ACHN (cell line): ENCODE measurements at regions not wholly inside any gene's neighbourhood (a gene's known extent, or its start where the extent isn't known, plus 50 kb on each side); places are given as distances from the start of the nearest gene placed in this dataset.
"Not testable (repeated sequence)": the region's sequence is repeated elsewhere in the genome, so short reads cannot be mapped to it uniquely, and the experiment has no call there.

Source experiments
- DNase-seq: peaks from one replicate; pipeline ENCODE4 v3.0.0-alpha.2; 2015
- in situ Hi-C: cut with HindIII; loops from 2 replicates; pipeline ENCODE4 v1.10.0; 2017; ENCODE audit warnings: low sequenced_read_pairs, low pct_ligation_motif_present, low pct_unique_long_range_greater_than_20kb

GRCh38 chr7:145543242-145543641 is 573.4 kb upstream of the CNTNAP2 start:
- DNase-seq: no peak
- in situ Hi-C loops: no loop called here

DNA sequence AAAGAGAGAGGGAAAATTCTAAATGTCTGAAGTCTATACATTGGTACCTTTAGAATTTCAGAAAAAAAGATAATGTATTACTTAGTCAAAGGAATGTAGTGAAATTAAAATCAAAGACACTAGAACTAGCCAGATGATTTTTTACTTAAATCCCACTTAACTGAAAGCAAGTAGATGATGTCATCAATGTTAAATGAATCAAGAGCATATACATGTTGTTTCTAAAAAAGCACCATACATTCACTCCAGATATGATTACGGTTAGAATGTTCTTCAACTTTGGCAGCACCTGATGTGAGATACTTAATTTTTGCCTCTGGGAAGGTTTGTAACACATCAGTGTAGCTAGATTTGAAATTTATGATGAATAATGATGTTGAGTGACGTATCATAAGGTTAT is 576.7 kb upstream of the CNTNAP2 start:
- DNase-seq: no peak
- in situ Hi-C loops: no loop called here

GRCh38 chr7:145534301-145534700 is 582.3 kb upstream of the CNTNAP2 start:
- in situ Hi-C loops: no loop called here
- DNase-seq: no peak

DNA sequence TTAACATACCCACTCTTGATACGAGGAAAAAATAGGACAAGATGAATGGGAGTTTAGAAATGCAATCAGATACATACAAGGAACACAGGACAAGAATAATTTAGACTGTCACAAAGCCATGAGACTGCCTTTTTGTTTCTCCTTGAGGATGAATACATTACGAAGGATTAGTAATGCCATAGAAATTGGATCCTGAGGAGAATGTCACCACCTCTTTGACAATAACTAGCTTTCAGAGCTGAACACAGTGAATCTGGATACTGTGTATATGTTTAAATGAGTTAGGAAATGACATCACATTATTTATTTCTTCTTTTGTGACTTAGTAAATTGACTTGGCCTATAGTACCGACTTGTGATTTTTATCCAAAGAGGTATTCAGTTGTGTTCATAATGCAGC is 596.3 kb upstream of the CNTNAP2 start:
- DNase-seq: no peak

DNA sequence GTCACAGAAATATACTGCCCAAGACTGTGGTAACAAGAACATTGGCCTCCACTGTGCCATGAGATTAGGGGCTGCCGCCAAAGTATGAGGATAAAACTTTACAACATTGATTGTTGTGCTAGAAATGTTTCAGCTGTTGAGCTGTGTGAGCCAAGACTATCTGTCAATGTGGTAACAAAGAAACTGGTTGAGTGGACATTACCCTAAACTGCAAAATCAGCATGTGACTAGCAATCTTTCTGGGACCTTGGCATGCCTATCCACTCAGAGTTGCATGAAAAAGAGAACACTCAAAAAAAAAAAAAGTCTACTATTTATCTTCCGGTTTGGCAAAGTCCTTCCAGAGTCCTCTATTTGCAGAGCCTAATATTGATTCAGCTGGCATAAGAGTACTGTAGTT is 605.6 kb upstream of the CNTNAP2 start:
- no peak for DNase-seq
- in situ Hi-C loops: no loop called here

More for the DNA sequence above, 596.3 kb upstream of the CNTNAP2 start:
- in situ Hi-C loops: no loop called here

DNA sequence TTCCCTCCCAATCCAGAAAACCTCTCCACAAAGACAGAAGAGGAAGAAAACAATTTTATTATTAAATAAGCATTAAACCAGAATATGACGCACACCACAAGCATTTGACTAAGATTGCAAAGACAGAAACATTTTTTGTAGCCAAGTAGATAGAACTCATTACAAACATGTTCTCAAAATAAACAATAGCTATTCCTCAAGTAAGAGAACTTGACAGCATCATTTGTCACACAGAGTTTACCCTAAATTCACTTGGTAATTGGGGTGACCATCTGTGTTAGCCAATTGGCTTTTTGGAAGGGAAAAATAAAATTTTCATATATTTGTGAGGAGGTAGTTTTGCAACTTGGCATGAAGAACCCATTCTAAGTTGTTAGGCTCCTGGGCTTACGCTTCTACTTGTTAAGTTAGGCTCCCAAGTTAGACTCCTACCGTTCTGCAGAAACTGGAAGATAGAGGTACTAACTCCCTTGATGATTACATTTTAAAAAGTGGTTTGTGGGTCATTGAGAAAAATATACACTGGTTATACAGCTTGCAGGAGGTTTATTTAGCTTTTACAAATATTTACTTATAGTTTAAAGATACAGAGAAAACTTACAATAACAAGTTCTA is 618.6 kb upstream of the CNTNAP2 start:
- in situ Hi-C loops: no loop called here
- no peak for DNase-seq

- no peak for DNase-seq
- in situ Hi-C loops: no loop called here
Measured at GRCh38 chr7:145490356-145490755, 626.2 kb upstream of the CNTNAP2 start.

- in situ Hi-C loops: no loop called here
- no peak for DNase-seq
Measured at GRCh38 chr7:145489609-145490008, 627.0 kb upstream of the CNTNAP2 start.

DNA sequence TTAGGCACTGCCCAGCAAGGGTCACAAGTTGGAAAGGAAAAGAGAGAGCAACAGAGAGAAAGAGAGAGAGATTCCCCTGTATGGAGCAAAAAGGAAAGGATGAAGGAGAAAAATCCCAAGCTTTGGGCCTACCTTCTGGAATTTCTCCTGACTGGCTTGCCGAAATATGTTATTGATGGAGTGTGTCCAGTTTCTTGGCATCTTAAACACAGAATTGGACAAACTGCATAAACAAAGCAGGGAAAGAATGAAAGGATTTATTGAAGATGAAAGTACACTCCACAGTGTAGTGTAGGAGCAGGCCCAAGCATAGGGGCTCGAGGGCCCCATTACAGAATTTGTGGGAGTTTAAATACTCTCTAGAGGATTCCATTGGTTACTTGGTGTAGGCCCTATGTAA is 627.8 kb upstream of the CNTNAP2 start:
- no peak for DNase-seq
- in situ Hi-C loops: no loop called here

DNA sequence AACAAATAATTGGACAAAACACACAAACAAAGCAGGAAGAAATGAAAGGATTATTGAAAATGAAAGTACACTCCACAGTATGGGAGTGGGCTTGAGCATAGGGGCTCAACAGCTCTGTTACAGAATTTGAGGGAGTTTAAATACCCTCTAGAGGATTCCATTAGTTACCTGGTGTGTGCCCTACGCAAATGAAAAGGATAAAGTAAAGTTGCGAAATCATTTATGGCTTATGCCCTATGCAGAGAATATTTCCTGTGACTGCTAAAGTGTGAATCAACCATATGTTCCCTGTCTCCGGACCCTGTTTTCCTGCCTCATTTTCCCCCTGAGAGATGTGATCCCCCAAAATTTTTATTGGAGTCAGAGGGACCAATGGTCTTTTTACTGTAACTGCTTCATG is 634.6 kb upstream of the CNTNAP2 start:
- DNase-seq: no peak
- in situ Hi-C loops: no loop called here

- DNase-seq: no peak
- in situ Hi-C loops: no loop called here
Measured at GRCh38 chr7:145478541-145478940, 638.1 kb upstream of the CNTNAP2 start.

DNA sequence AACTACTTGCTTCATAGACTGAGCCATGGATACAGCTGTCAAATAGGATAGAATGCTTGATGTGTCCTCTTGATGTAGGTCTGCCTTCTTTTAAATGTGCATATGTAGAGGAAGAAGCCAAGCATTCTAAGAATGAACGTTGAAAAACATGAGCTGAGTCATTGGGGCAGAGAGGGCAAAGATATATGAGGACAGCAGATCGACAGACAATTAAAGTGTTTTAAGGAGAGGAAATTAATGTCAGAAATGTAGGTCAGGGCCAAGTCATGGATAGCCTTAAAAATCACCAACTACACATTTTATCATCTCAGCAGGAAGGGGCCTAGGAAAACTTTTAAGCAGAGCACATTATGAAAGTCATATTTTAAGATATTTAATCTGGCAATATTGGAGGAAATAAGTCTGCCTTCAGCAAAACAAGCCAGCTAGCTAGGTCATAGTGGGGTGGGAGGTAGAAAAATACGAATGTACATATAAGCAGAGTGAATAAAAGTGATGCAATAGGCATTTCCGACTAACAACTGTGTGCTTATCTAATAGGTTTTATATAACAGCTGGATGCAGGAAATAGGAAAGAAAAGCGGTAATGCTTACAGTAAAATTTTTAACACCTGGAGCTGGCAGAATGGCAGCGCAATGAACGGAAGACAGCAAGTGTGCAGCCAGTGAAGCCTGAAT is 638.3 kb upstream of the TPK1 start:
- no peak for DNase-seq
- in situ Hi-C loops: no loop called here

GRCh38 chr7:145471883-145472282 is 636.0 kb upstream of the TPK1 start:
- in situ Hi-C loops: no loop called here
- DNase-seq: no peak

GRCh38 chr7:145464287-145464686 is 628.4 kb upstream of the TPK1 start:
- in situ Hi-C loops: no loop called here
- no peak for DNase-seq

DNA sequence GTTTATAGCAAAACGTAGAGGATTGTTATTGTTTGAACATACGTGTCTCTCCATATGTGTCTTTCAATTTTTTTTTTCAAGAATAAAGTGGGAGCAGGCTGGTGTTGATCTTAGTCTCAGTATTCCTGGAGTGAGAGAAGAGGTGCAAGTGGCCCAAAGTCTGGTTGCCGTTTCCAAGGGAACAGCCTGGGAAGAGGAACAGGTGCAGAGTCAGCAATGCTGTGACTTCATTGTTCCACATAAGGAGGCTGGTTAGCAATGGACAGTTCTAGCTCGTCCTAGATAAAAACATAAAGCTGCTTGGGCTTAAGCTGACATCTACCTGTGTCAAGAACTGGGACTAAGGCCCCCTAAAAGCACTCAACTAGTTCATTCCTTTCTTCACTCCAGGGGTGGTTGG is 626.6 kb upstream of the TPK1 start:
- no peak for DNase-seq
- in situ Hi-C loops: no loop called here

- no peak for DNase-seq
- in situ Hi-C loops: no loop called here
Measured at GRCh38 chr7:145434811-145435210, 599.0 kb upstream of the TPK1 start.

- DNase-seq: no peak
- in situ Hi-C loops: no loop called here
Measured at GRCh38 chr7:145431834-145432233, 596.0 kb upstream of the TPK1 start.

- DNase-seq, in situ Hi-C loops: not testable (repeated sequence)
Measured at GRCh38 chr7:145418481-145418880, 582.6 kb upstream of the TPK1 start.

- in situ Hi-C loops: no loop called here
- DNase-seq: no peak
Measured at GRCh38 chr7:145411066-145411465, 575.2 kb upstream of the TPK1 start.

DNA sequence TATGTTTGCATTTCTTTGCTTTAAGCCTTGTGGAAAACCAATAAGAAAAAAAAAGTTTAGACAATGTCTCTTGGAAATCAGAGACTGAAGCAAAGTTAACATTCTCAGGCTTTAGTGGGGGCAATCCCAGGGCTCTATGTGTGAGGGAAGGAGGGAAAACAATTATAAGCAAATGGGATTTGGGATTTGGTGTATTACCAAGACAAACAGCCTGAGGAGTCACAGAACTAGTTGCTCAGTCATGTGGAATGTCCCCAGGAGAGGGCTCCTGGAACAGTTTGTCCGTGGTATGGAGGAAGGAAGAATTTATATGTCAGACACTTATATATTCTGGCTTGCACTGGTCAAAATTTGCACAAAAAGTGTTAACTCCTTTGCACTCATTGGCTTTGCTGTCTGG is 562.9 kb upstream of the TPK1 start:
- in situ Hi-C loops: no loop called here
- no peak for DNase-seq
